HS-27A (cell line): ENCODE measurements at regions not wholly inside any gene's neighbourhood (a gene's known extent, or its start where the extent isn't known, plus 50 kb on each side); places are given as distances from the start of the nearest gene placed in this dataset.

Experiments used
- DNase-seq: peaks from one replicate; pipeline ENCODE4 v3.0.0-alpha.2; 2012; ENCODE audit warnings: low read depth, missing footprints

DNA sequence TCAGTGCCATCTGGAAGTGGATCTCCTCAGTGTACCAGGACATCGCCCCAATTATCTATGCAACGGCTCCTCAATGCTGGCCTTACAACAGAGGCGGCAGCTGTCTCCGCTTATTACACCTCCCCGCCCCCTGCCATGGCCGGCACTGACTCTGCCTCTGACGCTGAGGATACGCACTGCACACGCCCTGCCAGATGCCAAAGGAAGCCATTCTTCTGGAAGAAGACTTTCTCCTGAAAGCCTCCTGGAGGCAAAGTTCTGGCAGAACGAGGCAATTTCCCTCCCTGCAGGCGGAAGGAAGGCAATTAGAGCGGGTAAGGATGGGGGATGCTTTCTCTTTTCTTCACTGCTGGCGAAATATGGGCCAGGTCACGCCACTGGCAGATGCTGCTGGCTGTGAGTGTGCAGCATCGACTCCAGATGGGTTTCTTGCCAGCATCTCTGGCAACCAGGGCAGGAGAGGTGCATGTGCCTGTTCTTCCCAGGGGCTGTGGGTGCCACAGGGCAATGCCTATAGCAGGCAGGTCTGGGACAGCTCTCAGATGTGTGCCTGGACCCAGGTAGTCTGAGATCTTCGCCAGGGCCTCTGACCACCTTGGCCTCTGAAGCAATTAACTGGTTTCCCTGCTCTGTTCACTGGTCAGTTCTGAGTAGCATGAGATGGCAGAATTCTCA lies 62.2 kb upstream of the MRPS22 start:
- DNase-seq, result no peak

DNA sequence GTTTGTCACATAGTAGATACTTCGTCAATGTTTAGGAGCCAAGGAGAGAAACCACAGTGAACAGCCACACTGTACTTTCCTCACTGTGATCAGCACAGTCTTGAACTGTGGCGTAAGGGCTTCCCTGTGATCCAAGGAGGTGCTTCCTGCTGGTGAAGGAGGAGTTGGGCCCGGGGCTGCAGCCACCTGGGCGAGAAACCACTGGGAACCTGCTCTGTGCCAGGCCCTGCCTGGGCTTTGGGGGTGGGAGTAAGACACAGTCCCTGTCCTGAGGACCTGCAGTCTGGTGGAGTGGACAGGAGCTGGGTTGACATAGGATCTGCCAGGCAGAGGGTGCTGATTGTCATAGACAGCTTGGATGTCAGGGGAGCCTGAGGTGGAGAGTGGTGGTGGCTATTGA lies 60.5 kb upstream of the MRPS22 start:
- no peak for DNase-seq

- no peak for DNase-seq
Observed at GRCh38 chr3:139284221-139284620, 59.6 kb upstream of the MRPS22 start.

- DNase-seq, result no peak
Observed at GRCh38 chr3:139285691-139286090, 58.1 kb upstream of the MRPS22 start.

GRCh38 chr3:139286241-139286640 lies 57.6 kb upstream of the MRPS22 start:
- no peak for DNase-seq

- no peak for DNase-seq
Observed at GRCh38 chr3:139286825-139287224, 57.0 kb upstream of the MRPS22 start.

GRCh38 chr3:139287557-139287956 lies 56.3 kb upstream of the MRPS22 start:
- DNase-seq, result no peak

DNA sequence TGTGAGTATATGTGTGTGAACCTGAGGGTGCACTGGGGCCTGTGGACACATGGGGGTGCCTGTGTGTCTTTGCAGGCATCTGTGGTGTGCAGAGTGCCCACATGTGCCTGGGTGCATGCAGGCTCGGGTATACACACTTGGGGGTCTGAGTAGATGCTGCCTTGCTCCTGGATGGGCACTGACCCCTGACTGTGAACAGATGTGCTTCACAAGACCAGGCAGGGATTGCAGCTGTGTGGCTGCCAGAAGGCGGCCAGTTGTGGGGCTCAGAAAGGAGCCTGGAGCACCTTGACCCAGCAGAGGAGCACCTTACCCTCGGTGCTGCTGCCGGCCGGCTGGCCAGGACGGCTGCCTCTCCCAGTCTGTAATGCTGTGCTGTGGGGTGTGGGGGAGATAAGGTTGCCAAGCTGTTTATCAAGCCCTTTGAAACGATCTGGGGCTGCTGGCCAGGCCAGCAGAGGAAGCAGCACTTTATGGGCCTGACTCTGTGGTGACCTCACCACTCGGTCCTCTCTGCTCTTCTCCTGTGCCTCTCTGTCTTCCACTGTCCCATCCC lies 55.5 kb upstream of the MRPS22 start:
- DNase-seq, result no peak

GRCh38 chr3:139289860-139290524 lies 53.8 kb upstream of the MRPS22 start:
- no peak for DNase-seq

GRCh38 chr3:139291276-139292051 lies 52.4 kb upstream of the MRPS22 start:
- no peak for DNase-seq

DNA sequence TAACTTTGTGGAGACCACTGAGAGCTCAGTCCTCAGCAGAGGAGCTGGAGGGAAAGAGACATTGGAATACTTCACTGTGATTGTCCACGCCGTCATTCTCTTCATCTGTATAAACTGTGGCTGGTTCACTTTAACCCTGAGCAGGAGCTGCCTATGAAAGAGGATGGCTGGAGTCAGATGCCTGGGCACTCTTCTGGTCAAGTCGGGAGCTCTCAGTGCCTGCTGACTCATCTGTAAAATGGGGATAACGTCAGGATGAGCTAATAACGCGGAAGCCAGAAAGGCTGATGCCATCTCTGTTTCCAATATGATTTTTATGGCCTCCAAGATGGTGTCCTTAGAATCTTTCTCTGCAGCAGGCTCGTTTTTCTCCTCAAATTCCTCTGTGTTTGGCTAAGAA lies 51.6 kb upstream of the MRPS22 start:
- no peak for DNase-seq

GRCh38 chr3:139292711-139293664 lies 50.8 kb upstream of the MRPS22 start:
- DNase-seq, result no peak

DNA sequence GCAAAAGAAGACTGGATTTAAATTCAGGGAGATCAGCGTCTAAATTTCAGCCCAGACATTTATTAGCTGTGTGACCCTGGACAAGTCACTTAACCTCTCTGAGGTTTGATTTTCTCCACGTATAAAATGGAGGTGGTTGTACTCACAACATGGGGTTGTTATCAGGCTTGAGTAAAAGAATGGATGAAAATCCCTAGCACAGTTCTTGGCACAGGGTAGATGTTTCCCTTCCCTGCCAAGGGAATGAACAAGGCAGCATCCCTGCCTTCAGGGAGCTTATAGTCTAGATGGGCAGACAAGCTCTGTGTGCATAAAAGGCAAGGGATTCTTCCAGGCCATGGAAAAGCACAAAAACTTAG lies 50.2 kb upstream of the MRPS22 start:
- DNase-seq, result no peak
